Astrocyte (in vitro differentiated cells and primary cell): ENCODE measurements at regions not wholly inside any gene's neighbourhood (a gene's known extent, or its start where the extent isn't known, plus 50 kb on each side); places are given as distances from the start of the nearest gene placed in this dataset.

Experiments
- DNase-seq: peaks from one replicate; pipeline ENCODE4 v3.0.0-alpha.2; 2010; ENCODE audit warnings: low read depth
- FAIRE-seq: peaks from 2 replicates; lab custom pipeline; 2011; peaks lifted over from hg19 to GRCh38; lab: Jason Lieb, UNC
- H2AFZ ChIP-seq: 2 replicates; pipeline ENCODE4 v1.6.0; 2012; ENCODE audit warnings: low read depth, low read length, inconsistent platforms
- H3K27ac ChIP-seq: 2 replicates; pipeline ENCODE4 v1.5.1; 2011; ENCODE audit warnings: low read depth, low read length, inconsistent platforms
- H3K27me3 ChIP-seq: 2 replicates; pipeline ENCODE4 v1.6.0; 2011; ENCODE audit warnings: low read length, inconsistent platforms; ENCODE audit not compliant: insufficient read depth
- H3K36me3 ChIP-seq: 2 replicates; pipeline ENCODE4 v1.5.1; 2011; ENCODE audit warnings: low read length, inconsistent platforms; ENCODE audit not compliant: insufficient read depth
- H3K4me1 ChIP-seq: 2 replicates; pipeline ENCODE4 v1.5.1; 2011; ENCODE audit warnings: low read length, inconsistent platforms; ENCODE audit not compliant: insufficient read depth
- H3K4me2 ChIP-seq: 2 replicates; pipeline ENCODE4 v1.6.0; 2012; ENCODE audit warnings: low read length, inconsistent platforms
- H3K4me3 ChIP-seq: 2 replicates; pipeline ENCODE4 v1.5.1; 2011; ENCODE audit warnings: low read depth, mild to moderate bottlenecking, low read length, inconsistent platforms; ENCODE audit not compliant: insufficient read depth
- H3K79me2 ChIP-seq: 2 replicates; pipeline ENCODE4 v1.6.0; 2012; ENCODE audit warnings: mild to moderate bottlenecking, low read length, inconsistent platforms; ENCODE audit not compliant: insufficient read depth
- H3K9ac ChIP-seq: 2 replicates; pipeline ENCODE4 v1.6.0; 2012; ENCODE audit warnings: mild to moderate bottlenecking, low read length, inconsistent platforms
- H3K9me3 ChIP-seq: 2 replicates; pipeline ENCODE4 v1.5.1; 2012; ENCODE audit warnings: low read depth, mild to moderate bottlenecking, low read length, inconsistent platforms; ENCODE audit not compliant: insufficient read depth
- H4K20me1 ChIP-seq: 2 replicates; pipeline ENCODE4 v1.6.0; 2012; ENCODE audit warnings: low read length, inconsistent platforms; ENCODE audit not compliant: insufficient read depth
- H3K27ac Mint-ChIP-seq: one replicate; pipeline ENCODE4 v1.8.0; 2021; ENCODE audit warnings: mild to moderate bottlenecking, mixed read lengths; ENCODE audit not compliant: unreplicated experiment
- H3K27me3 Mint-ChIP-seq: one replicate; pipeline ENCODE4 v1.8.0; 2021; ENCODE audit warnings: low read depth, mixed read lengths; ENCODE audit not compliant: unreplicated experiment
- H3K36me3 Mint-ChIP-seq: one replicate; pipeline ENCODE4 v1.8.0; 2021; ENCODE audit warnings: low read depth, mixed read lengths; ENCODE audit not compliant: unreplicated experiment
- H3K4me1 Mint-ChIP-seq: one replicate; pipeline ENCODE4 v1.8.0; 2021; ENCODE audit warnings: low read depth, mixed read lengths; ENCODE audit not compliant: unreplicated experiment
- H3K4me3 Mint-ChIP-seq: one replicate; pipeline ENCODE4 v1.8.0; 2021; ENCODE audit warnings: mild to moderate bottlenecking, moderate library complexity, mixed read lengths; ENCODE audit not compliant: unreplicated experiment
- H3K9me3 Mint-ChIP-seq: one replicate; pipeline ENCODE4 v1.8.0; 2021; ENCODE audit warnings: mild to moderate bottlenecking, mixed read lengths; ENCODE audit not compliant: unreplicated experiment
- CTCF ChIP-seq: IDR thresholded peaks from 2 replicates; pipeline ENCODE4 v1.5.1; 2011; ENCODE audit warnings: low read depth, mild to moderate bottlenecking, inconsistent platforms, low read length, moderate library complexity; ENCODE audit not compliant: insufficient read depth
- EZH2 ChIP-seq: IDR thresholded peaks from 2 replicates; pipeline ENCODE4 v1.6.1; 2012; ENCODE audit warnings: mild to moderate bottlenecking, low read length, inconsistent platforms; ENCODE audit not compliant: insufficient read depth

- TF ChIP-seq EZH2: no peak
- Histone ChIP-seq H3K27me3 (no peaks in the 10 kb centered on the region), H3K9me3 (no peaks in the 10 kb centered on the region), H2AFZ (no peak overlapping the region), H4K20me1 (no peaks in the 10 kb centered on the region), H3K9ac (no peak overlapping the region), H3K4me2 (no peak overlapping the region), H3K4me1 (no peaks in the 10 kb centered on the region), H3K4me3 (no peak overlapping the region), H3K27ac (no peak overlapping the region), H3K79me2 (no peaks in the 10 kb centered on the region), H3K36me3 (no peaks in the 10 kb centered on the region)
- Mint-ChIP-seq H3K9me3 (no peaks in the 10 kb centered on the region), H3K4me1 (no peaks in the 10 kb centered on the region), H3K4me3 (no peak overlapping the region), H3K27me3 (peaks cover 3% of the 10 kb centered on the region), H3K27ac (no peak overlapping the region), H3K36me3 (no peaks in the 10 kb centered on the region)
- DNase-seq (no peak), FAIRE-seq (no peak)
Observed at GRCh38 chr5:121019734-121020133, 555.6 kb downstream of the PRR16 start.

GRCh38 chr5:121021681-121022080, 557.6 kb downstream of the PRR16 start:
- Histone ChIP-seq H3K36me3 (no peaks in the 10 kb centered on the region), H4K20me1 (no peaks in the 10 kb centered on the region), H3K4me3 (no peak overlapping the region), H2AFZ (no peak overlapping the region), H3K4me2 (no peak overlapping the region), H3K27me3 (no peaks in the 10 kb centered on the region), H3K79me2 (no peaks in the 10 kb centered on the region), H3K27ac (no peak overlapping the region), H3K9ac (no peak overlapping the region), H3K4me1 (no peaks in the 10 kb centered on the region), H3K9me3 (no peaks in the 10 kb centered on the region)
- Mint-ChIP-seq H3K4me1 (no peaks in the 10 kb centered on the region), H3K4me3 (no peak overlapping the region), H3K36me3 (no peaks in the 10 kb centered on the region), H3K9me3 (no peaks in the 10 kb centered on the region), H3K27me3 (peaks cover 3% of the 10 kb centered on the region), H3K27ac (no peak overlapping the region)
- no peak for FAIRE-seq
- TF ChIP-seq CTCF (no peak), EZH2 (no peak)
- DNase-seq: no peak

- Histone ChIP-seq H3K4me3 (no peak overlapping the region), H3K9me3 (no peaks in the 10 kb centered on the region), H4K20me1 (no peaks in the 10 kb centered on the region), H3K4me2 (no peak overlapping the region), H2AFZ (no peak overlapping the region), H3K36me3 (no peaks in the 10 kb centered on the region), H3K4me1 (no peaks in the 10 kb centered on the region), H3K27ac (no peak overlapping the region), H3K79me2 (no peaks in the 10 kb centered on the region), H3K27me3 (no peaks in the 10 kb centered on the region), H3K9ac (no peak overlapping the region)
- H3K27me3 Mint-ChIP-seq: peaks cover 3% of the 10 kb centered on the region
- H3K4me3 Mint-ChIP-seq: no peak overlapping the region
- H3K27ac Mint-ChIP-seq: no peak overlapping the region
- FAIRE-seq (no peak), DNase-seq (no peak)
- no peaks in the 10 kb centered on the region for H3K9me3 Mint-ChIP-seq
- no peaks in the 10 kb centered on the region for H3K36me3 Mint-ChIP-seq
- no peak for TF ChIP-seq EZH2
- no peak for TF ChIP-seq CTCF
- H3K4me1 Mint-ChIP-seq: no peaks in the 10 kb centered on the region
Observed at GRCh38 chr5:121024416-121025311, 560.6 kb downstream of the PRR16 start.
